GM12891 (cell line): ENCODE measurements at regions not wholly inside any gene's neighbourhood (a gene's known extent, or its start where the extent isn't known, plus 50 kb on each side); places are given as distances from the start of the nearest gene placed in this dataset.

Experiments
- DNase-seq: peaks from one replicate; pipeline ENCODE4 v3.0.0; 2011; ENCODE audit warnings: low spot score; ENCODE audit not compliant: insufficient read length
- FAIRE-seq: peaks from 2 replicates; lab custom pipeline; 2011; peaks lifted over from hg19 to GRCh38; lab: Jason Lieb, UNC
- PAX5 ChIP-seq: IDR thresholded peaks from 2 replicates; pipeline ENCODE4 v1.6.1; 2011; ENCODE audit warnings: low read length, moderate library complexity, mild to moderate bottlenecking; ENCODE audit not compliant: insufficient read depth, severe bottlenecking
- POLR2A ChIP-seq: IDR thresholded peaks from 2 replicates; pipeline ENCODE4 v1.6.1; 2011; ENCODE audit warnings: low read depth, low read length, control low read depth
- POLR2AphosphoS5 ChIP-seq: IDR thresholded peaks from 2 replicates; pipeline ENCODE4 v1.6.1; 2011; ENCODE audit warnings: low read depth, low read length, control low read depth
- POU2F2 ChIP-seq: IDR thresholded peaks from 2 replicates; pipeline ENCODE4 v1.6.1; 2011; ENCODE audit warnings: low read depth, mild to moderate bottlenecking, control low read depth, low read length, moderate library complexity
- SPI1 ChIP-seq: IDR thresholded peaks from 2 replicates; pipeline ENCODE4 v1.6.1; 2011; ENCODE audit warnings: low read depth, low read length, control low read depth
- TAF1 ChIP-seq: IDR thresholded peaks from 2 replicates; pipeline ENCODE4 v1.6.1; 2011; ENCODE audit warnings: low read depth, low read length, control low read depth

- FAIRE-seq (no peak), DNase-seq (no peak)
- no peak for TF ChIP-seq SPI1
These were observed 793.1 kb upstream of the CRIM1 start for GRCh38 chr2:35562488-35562887.

GRCh38 chr2:35548171-35548570 lies 807.4 kb upstream of the CRIM1 start:
- DNase-seq (no peak), FAIRE-seq (no peak)
- TF ChIP-seq SPI1 (no peak), POU2F2 (no peak), POLR2A (no peak), PAX5 (no peak), POLR2AphosphoS5 (no peak), TAF1 (no peak)

- TF ChIP-seq PAX5 (no peak), POU2F2 (no peak), TAF1 (no peak), POLR2AphosphoS5 (no peak), POLR2A (no peak), SPI1 (no peak)
- DNase-seq (no peak), FAIRE-seq (no peak)
These were observed 810.3 kb upstream of the CRIM1 start for GRCh38 chr2:35545301-35545700.

GRCh38 chr2:35538796-35539195 lies 816.8 kb upstream of the CRIM1 start:
- no peak for TF ChIP-seq POU2F2
- TF ChIP-seq TAF1: no peak
- no peak for TF ChIP-seq SPI1
- no peak for TF ChIP-seq POLR2AphosphoS5
- TF ChIP-seq POLR2A: no peak
- no peak for TF ChIP-seq PAX5
- DNase-seq (no peak), FAIRE-seq (no peak)

GRCh38 chr2:35530615-35531135 lies 824.9 kb upstream of the CRIM1 start:
- TF ChIP-seq PAX5: no peak
- TF ChIP-seq POLR2AphosphoS5: no peak
- no peak for TF ChIP-seq TAF1
- TF ChIP-seq POLR2A: no peak
- TF ChIP-seq SPI1: no peak
- no peak for TF ChIP-seq POU2F2
- FAIRE-seq (no peak), DNase-seq (no peak)

DNA sequence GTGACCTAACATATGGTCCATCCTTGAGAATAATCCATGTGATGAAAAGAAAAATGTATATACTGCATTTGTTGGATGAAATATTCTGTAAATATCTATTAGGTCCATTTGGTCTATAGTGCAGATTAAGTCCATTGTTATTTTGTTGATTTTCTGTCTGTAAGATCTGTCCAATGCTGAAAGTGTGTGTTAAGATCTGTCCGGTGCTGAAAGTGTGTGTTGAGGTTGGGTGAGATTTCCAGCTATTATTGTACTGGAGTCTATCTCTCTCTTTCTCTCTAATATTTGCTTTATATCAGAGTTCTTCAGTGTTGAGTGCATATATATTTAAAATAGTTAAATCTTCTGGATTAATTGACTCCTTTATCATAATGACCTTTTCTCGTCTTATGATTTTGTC lies 828.8 kb upstream of the CRIM1 start:
- TF ChIP-seq PAX5 (no peak), TAF1 (no peak), POLR2A (no peak)
- FAIRE-seq (no peak), DNase-seq (no peak)

DNA sequence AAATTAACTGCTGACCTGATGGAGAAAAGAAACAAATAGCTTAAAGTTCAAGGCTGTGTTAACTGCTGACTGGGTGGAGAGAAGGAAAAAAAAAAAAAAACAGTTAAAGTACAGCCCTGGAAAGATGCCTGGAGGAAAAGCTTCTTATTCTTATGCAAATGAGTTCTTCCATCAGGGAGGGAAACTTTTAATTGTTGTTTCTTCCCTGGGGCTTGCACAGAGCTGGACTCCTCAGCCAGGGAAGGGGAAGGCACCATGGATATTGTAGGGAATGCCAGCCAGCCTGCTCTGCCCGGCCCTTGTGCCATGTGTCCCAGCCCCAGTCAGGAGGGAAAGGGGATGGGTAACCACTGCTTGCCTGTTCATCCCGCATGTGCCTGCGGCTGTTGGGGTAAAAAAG lies 833.1 kb upstream of the CRIM1 start:
- no peak for TF ChIP-seq PAX5
- no peak for TF ChIP-seq TAF1
- TF ChIP-seq SPI1: no peak
- TF ChIP-seq POU2F2: no peak
- TF ChIP-seq POLR2AphosphoS5: no peak
- no peak for TF ChIP-seq POLR2A
- DNase-seq: no peak
- FAIRE-seq: no peak

- no peak for DNase-seq
- no peak for FAIRE-seq
- TF ChIP-seq SPI1 (no peak), POLR2AphosphoS5 (no peak), POLR2A (no peak), POU2F2 (no peak), TAF1 (no peak), PAX5 (no peak)
These were observed 844.9 kb upstream of the CRIM1 start for GRCh38 chr2:35510636-35511035.

- TF ChIP-seq POU2F2 (no peak), TAF1 (no peak), POLR2A (no peak), PAX5 (no peak), SPI1 (no peak), POLR2AphosphoS5 (no peak)
- no peak for DNase-seq
- FAIRE-seq: no peak
These were observed 847.0 kb upstream of the CRIM1 start for GRCh38 chr2:35508601-35509000.

- TF ChIP-seq POU2F2 (no peak), POLR2AphosphoS5 (no peak), SPI1 (no peak), PAX5 (no peak), POLR2A (no peak), TAF1 (no peak)
- DNase-seq (no peak), FAIRE-seq (no peak)
These were observed 851.2 kb upstream of the CRIM1 start for GRCh38 chr2:35504419-35504818.
